NB4 (cell line): ENCODE measurements at regions not wholly inside any gene's neighbourhood (a gene's known extent, or its start where the extent isn't known, plus 50 kb on each side); places are given as distances from the start of the nearest gene placed in this dataset.

Experiments used
- MAX ChIP-seq: IDR thresholded peaks from 2 replicates; pipeline ENCODE4 v1.6.1; 2011; ENCODE audit warnings: low read depth, low read length
- MYC ChIP-seq: IDR thresholded peaks from 2 replicates; pipeline ENCODE4 v1.6.1; 2011; ENCODE audit warnings: low read depth, low read length
- POLR2A ChIP-seq: IDR thresholded peaks from 2 replicates; pipeline ENCODE4 v1.6.1; 2011; ENCODE audit warnings: mild to moderate bottlenecking; ENCODE audit not compliant: insufficient read length; ENCODE audit errors: extremely low read depth
- TF ChIP-seq, protein P1 (sequence below): IDR thresholded peaks from one replicate; pipeline ENCODE4 v1.5.1; 2012; ENCODE audit warnings: low read depth, low read length

GRCh38 chr6:168837254-168838036 lies 396.5 kb downstream of the SMOC2 start:
- no peak for TF ChIP-seq POLR2A
- TF ChIP-seq, protein P1, sequence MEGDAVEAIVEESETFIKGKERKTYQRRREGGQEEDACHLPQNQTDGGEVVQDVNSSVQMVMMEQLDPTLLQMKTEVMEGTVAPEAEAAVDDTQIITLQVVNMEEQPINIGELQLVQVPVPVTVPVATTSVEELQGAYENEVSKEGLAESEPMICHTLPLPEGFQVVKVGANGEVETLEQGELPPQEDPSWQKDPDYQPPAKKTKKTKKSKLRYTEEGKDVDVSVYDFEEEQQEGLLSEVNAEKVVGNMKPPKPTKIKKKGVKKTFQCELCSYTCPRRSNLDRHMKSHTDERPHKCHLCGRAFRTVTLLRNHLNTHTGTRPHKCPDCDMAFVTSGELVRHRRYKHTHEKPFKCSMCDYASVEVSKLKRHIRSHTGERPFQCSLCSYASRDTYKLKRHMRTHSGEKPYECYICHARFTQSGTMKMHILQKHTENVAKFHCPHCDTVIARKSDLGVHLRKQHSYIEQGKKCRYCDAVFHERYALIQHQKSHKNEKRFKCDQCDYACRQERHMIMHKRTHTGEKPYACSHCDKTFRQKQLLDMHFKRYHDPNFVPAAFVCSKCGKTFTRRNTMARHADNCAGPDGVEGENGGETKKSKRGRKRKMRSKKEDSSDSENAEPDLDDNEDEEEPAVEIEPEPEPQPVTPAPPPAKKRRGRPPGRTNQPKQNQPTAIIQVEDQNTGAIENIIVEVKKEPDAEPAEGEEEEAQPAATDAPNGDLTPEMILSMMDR: no peak
- TF ChIP-seq MYC: no peak
- no peak for TF ChIP-seq MAX
